Osteoblast (primary cell): ENCODE measurements at regions not wholly inside any gene's neighbourhood (a gene's known extent, or its start where the extent isn't known, plus 50 kb on each side); places are given as distances from the start of the nearest gene placed in this dataset.

ENCODE experiments used
- DNase-seq: peaks from one replicate; pipeline ENCODE4 v3.0.0; 2011; ENCODE audit warnings: low spot score, mixed read lengths; ENCODE audit not compliant: insufficient read length; ENCODE audit errors: missing footprints
- H2AFZ ChIP-seq: 2 replicates; pipeline ENCODE4 v1.6.0; 2011; ENCODE audit warnings: mild to moderate bottlenecking, low read length
- H3K27ac ChIP-seq: 2 replicates; pipeline ENCODE4 v1.5.1; 2011; ENCODE audit warnings: mild to moderate bottlenecking, low read depth, low read length, moderate library complexity
- H3K27me3 ChIP-seq: 2 replicates; pipeline ENCODE4 v1.6.0; 2012; ENCODE audit warnings: mild to moderate bottlenecking, control low read depth, inconsistent platforms, low read length, moderate library complexity; ENCODE audit not compliant: insufficient read depth
- H3K36me3 ChIP-seq: 2 replicates; pipeline ENCODE4 v1.5.1; 2011; ENCODE audit warnings: mild to moderate bottlenecking, low read length, control low read depth, moderate library complexity; ENCODE audit not compliant: insufficient read depth
- H3K4me1 ChIP-seq: 2 replicates; pipeline ENCODE4 v1.5.1; 2011; ENCODE audit warnings: mild to moderate bottlenecking, low read length, control low read depth, moderate library complexity; ENCODE audit not compliant: insufficient read depth
- H3K4me2 ChIP-seq: 2 replicates; pipeline ENCODE4 v1.6.0; 2011; ENCODE audit warnings: mild to moderate bottlenecking, low read length; ENCODE audit not compliant: insufficient read depth
- H3K4me3 ChIP-seq: fragments of 200-600 bp; sonication (generic); 3 replicates; pipeline ENCODE4 v1.5.1; 2012; ENCODE audit warnings: mild to moderate bottlenecking, low read length, inconsistent platforms; ENCODE audit not compliant: insufficient read depth
- H3K79me2 ChIP-seq: 2 replicates; pipeline ENCODE4 v1.6.0; 2012; ENCODE audit warnings: mild to moderate bottlenecking, low read length, control low read depth, inconsistent platforms; ENCODE audit not compliant: insufficient read depth
- H3K9me3 ChIP-seq: 2 replicates; pipeline ENCODE4 v1.5.1; 2011; ENCODE audit warnings: low read depth, low read length, control low read depth
- H4K20me1 ChIP-seq: 2 replicates; pipeline ENCODE4 v1.6.0; 2012; ENCODE audit warnings: mild to moderate bottlenecking, low read length, control low read depth; ENCODE audit not compliant: insufficient read depth
- CTCF ChIP-seq: IDR thresholded peaks from 2 replicates; pipeline ENCODE4 v1.5.1; 2011; ENCODE audit warnings: mild to moderate bottlenecking, low read depth, low read length, moderate library complexity; ENCODE audit errors: extremely low read depth

- H3K4me3 ChIP-seq, result no peak overlapping the region
- no peak overlapping the region for H2AFZ ChIP-seq
- H3K27ac ChIP-seq, result no peak overlapping the region
- H4K20me1 ChIP-seq, result no peaks in the 10 kb centered on the region
- no peaks in the 10 kb centered on the region for H3K36me3 ChIP-seq
- peaks cover 9% of the 10 kb centered on the region for H3K4me1 ChIP-seq
- no peaks in the 10 kb centered on the region for H3K9me3 ChIP-seq
- DNase-seq, result no peak
- no peaks in the 10 kb centered on the region for H3K79me2 ChIP-seq
- peaks cover 18% of the 10 kb centered on the region for H3K27me3 ChIP-seq
- H3K4me2 ChIP-seq, result no peak overlapping the region
- no peak for TF ChIP-seq CTCF
Measured at GRCh38 chr5:38648703-38649291, 92.4 kb upstream of the LIFR start.

- H4K20me1 ChIP-seq, result no peaks in the 10 kb centered on the region
- DNase-seq, result no peak
- no peak for TF ChIP-seq CTCF
- peaks cover 9% of the 10 kb centered on the region for H3K4me1 ChIP-seq
- peak overlapping the region; percentile 76 for H2AFZ ChIP-seq
- H3K79me2 ChIP-seq, result no peaks in the 10 kb centered on the region
- peak overlapping the region; percentile 77 for H3K4me2 ChIP-seq
- peaks cover 18% of the 10 kb centered on the region for H3K27me3 ChIP-seq
- no peaks in the 10 kb centered on the region for H3K36me3 ChIP-seq
- H3K9me3 ChIP-seq, result no peaks in the 10 kb centered on the region
- peak overlapping the region; percentile 34 for H3K4me3 ChIP-seq
- H3K27ac ChIP-seq, result no peak overlapping the region
Measured at GRCh38 chr5:38650540-38650939, 94.1 kb upstream of the LIFR start.

- no peak for DNase-seq
- Histone ChIP-seq H3K27ac (no peak overlapping the region), H3K27me3 (peaks cover 18% of the 10 kb centered on the region), H2AFZ (peak overlapping the region; percentile 76), H4K20me1 (no peaks in the 10 kb centered on the region), H3K9me3 (no peaks in the 10 kb centered on the region), H3K36me3 (no peaks in the 10 kb centered on the region), H3K79me2 (no peaks in the 10 kb centered on the region), H3K4me3 (peak overlapping the region; percentile 34), H3K4me2 (peak overlapping the region; percentile 77), H3K4me1 (peaks cover 9% of the 10 kb centered on the region)
- TF ChIP-seq CTCF, result no peak
Measured at GRCh38 chr5:38650946-38651345, 94.5 kb upstream of the LIFR start.

- H3K9me3 ChIP-seq, result no peaks in the 10 kb centered on the region
- no peaks in the 10 kb centered on the region for H3K36me3 ChIP-seq
- peaks cover 15% of the 10 kb centered on the region for H3K27me3 ChIP-seq
- H2AFZ ChIP-seq, result no peak overlapping the region
- H3K79me2 ChIP-seq, result no peaks in the 10 kb centered on the region
- H3K4me3 ChIP-seq, result peak overlapping the region; percentile 34
- peak; percentile 74 for DNase-seq
- peak overlapping the region; percentile 77 for H3K4me2 ChIP-seq
- H3K4me1 ChIP-seq, result peaks cover 9% of the 10 kb centered on the region
- TF ChIP-seq CTCF, result no peak
- no peak overlapping the region for H3K27ac ChIP-seq
- no peaks in the 10 kb centered on the region for H4K20me1 ChIP-seq
Measured at GRCh38 chr5:38651806-38652205, 95.4 kb upstream of the LIFR start.
